ENCODE measurements at regions not wholly inside any gene's neighbourhood (a gene's known extent, or its start where the extent isn't known, plus 50 kb on each side); places are given as distances from the start of the nearest gene placed in this dataset.

- TF ChIP-seq CTCF (IDR thresholded peaks at IDR 0.05): no peak
- TF ChIP-seq POLR2A (IDR thresholded peaks at IDR 0.05): no peak
Measured at GRCh38 chr11:122345586-122345985, 229.6 kb upstream of the BLID start.

Data from tibial nerve (tissue), 3 donors.